ENCODE measurements at regions not wholly inside any gene's neighbourhood (a gene's known extent, or its start where the extent isn't known, plus 50 kb on each side); places are given as distances from the start of the nearest gene placed in this dataset.

- H3K9me3 Mint-ChIP-seq (ENCODE audit: unreplicated experiment), result no peaks in the 10 kb centered on the region
- BruUV-seq (replicated peaks), result no TSS peak
- Histone ChIP-seq H3K4me3 (ENCODE audit: low read depth, low read length) (no peak overlapping the region), H3K9me3 (no peaks in the 10 kb centered on the region), H3K4me1 (no peaks in the 10 kb centered on the region), H3K36me3 (ENCODE audit: control insufficient read depth, insufficient read depth, low read length) (no peaks in the 10 kb centered on the region), H3K27me3 (replicated peaks; ENCODE audit: control insufficient read depth, insufficient read depth, low read length) (no peaks in the 10 kb centered on the region)
- H3K27me3 Mint-ChIP-seq (ENCODE audit: insufficient read depth, unreplicated experiment), result no peaks in the 10 kb centered on the region
- ChIA-PET CTCF (no interaction called here), POLR2A (no interaction called here)
- H3K27ac Mint-ChIP-seq (ENCODE audit: unreplicated experiment), result no peak overlapping the region
- no peaks in the 10 kb centered on the region for H3K36me3 Mint-ChIP-seq (ENCODE audit: insufficient read depth, unreplicated experiment)
- H3K4me1 Mint-ChIP-seq (ENCODE audit: low read depth, unreplicated experiment), result no peaks in the 10 kb centered on the region
- no peak for TF ChIP-seq CTCF (IDR thresholded peaks at IDR 0.05; ENCODE audit: insufficient read depth in 1 of 2, low read depth in 1 of 2, low read length in 1 of 2, severe bottlenecking in 1 of 2, unreplicated experiment in 1 of 2)
- H3K4me3 Mint-ChIP-seq (ENCODE audit: unreplicated experiment), result no peak overlapping the region
- intact Hi-C loops (cut with micrococcal nuclease; ENCODE audit: unreplicated experiment), result no loop called here
- DNase-seq, result no peak
These were observed 193.2 kb downstream of the TGFB2 start for GRCh38 chr1:218538341-218538740.

GRCh38 chr1:218546314-218546713 is 201.2 kb downstream of the TGFB2 start:
- intact Hi-C loops (cut with micrococcal nuclease; ENCODE audit: unreplicated experiment), result loop anchor here (1.0 to 2.0 kb wide), 3 partner anchors 185 to 216 kb away; no protein-coding TSS in a partner anchor
- H3K27me3 Mint-ChIP-seq (ENCODE audit: insufficient read depth, unreplicated experiment), result no peaks in the 10 kb centered on the region
- Histone ChIP-seq H3K9me3 (no peaks in the 10 kb centered on the region), H3K4me3 (ENCODE audit: low read depth, low read length) (no peak overlapping the region), H3K36me3 (ENCODE audit: control insufficient read depth, insufficient read depth, low read length) (no peaks in the 10 kb centered on the region), H3K4me1 (no peaks in the 10 kb centered on the region), H3K27me3 (replicated peaks; ENCODE audit: control insufficient read depth, insufficient read depth, low read length) (no peaks in the 10 kb centered on the region)
- ChIA-PET POLR2A (no interaction called here), CTCF (interaction anchor here (0.6 to 1.5 kb wide), 4 partner anchors 179 to 521 kb away, joined by 3 to 4 read pairs (median 3); no protein-coding TSS in a partner anchor)
- H3K27ac Mint-ChIP-seq (ENCODE audit: unreplicated experiment), result no peak overlapping the region
- no peaks in the 10 kb centered on the region for H3K36me3 Mint-ChIP-seq (ENCODE audit: insufficient read depth, unreplicated experiment)
- BruUV-seq (replicated peaks), result no TSS peak
- no peaks in the 10 kb centered on the region for H3K9me3 Mint-ChIP-seq (ENCODE audit: unreplicated experiment)
- peak in 1 of 2 experiments; percentile 36 for DNase-seq
- no peak overlapping the region for H3K4me3 Mint-ChIP-seq (ENCODE audit: unreplicated experiment)
- peak in 1 of 2 experiments; percentile 33 for TF ChIP-seq CTCF (IDR thresholded peaks at IDR 0.05; ENCODE audit: insufficient read depth in 1 of 2, low read depth in 1 of 2, low read length in 1 of 2, severe bottlenecking in 1 of 2, unreplicated experiment in 1 of 2)
- no peaks in the 10 kb centered on the region for H3K4me1 Mint-ChIP-seq (ENCODE audit: low read depth, unreplicated experiment)

- Histone ChIP-seq H3K9me3 (no peaks in the 10 kb centered on the region), H3K36me3 (ENCODE audit: control insufficient read depth, insufficient read depth, low read length) (no peaks in the 10 kb centered on the region), H3K27me3 (replicated peaks; ENCODE audit: control insufficient read depth, insufficient read depth, low read length) (no peaks in the 10 kb centered on the region), H3K4me1 (no peaks in the 10 kb centered on the region), H3K4me3 (ENCODE audit: low read depth, low read length) (no peak overlapping the region)
- H3K9me3 Mint-ChIP-seq (ENCODE audit: unreplicated experiment), result peaks cover 5% of the 10 kb centered on the region
- no peaks in the 10 kb centered on the region for H3K27me3 Mint-ChIP-seq (ENCODE audit: insufficient read depth, unreplicated experiment)
- POLR2A ChIA-PET, result no interaction called here
- CTCF ChIA-PET, result no interaction called here
- intact Hi-C loops (cut with micrococcal nuclease; ENCODE audit: unreplicated experiment), result loop anchor here (2.0 kb wide), 1 partner anchor 217 kb away; no protein-coding TSS in a partner anchor
- DNase-seq, result no peak
- peaks cover 3% of the 10 kb centered on the region for H3K4me1 Mint-ChIP-seq (ENCODE audit: low read depth, unreplicated experiment)
- H3K36me3 Mint-ChIP-seq (ENCODE audit: insufficient read depth, unreplicated experiment), result no peaks in the 10 kb centered on the region
- BruUV-seq (replicated peaks), result no TSS peak
- no peak overlapping the region for H3K4me3 Mint-ChIP-seq (ENCODE audit: unreplicated experiment)
- H3K27ac Mint-ChIP-seq (ENCODE audit: unreplicated experiment), result no peak overlapping the region
- TF ChIP-seq CTCF (IDR thresholded peaks at IDR 0.05; ENCODE audit: insufficient read depth in 1 of 2, low read depth in 1 of 2, low read length in 1 of 2, severe bottlenecking in 1 of 2, unreplicated experiment in 1 of 2), result no peak
These were observed 203.0 kb downstream of the TGFB2 start for GRCh38 chr1:218547957-218548730.
